Hepatocyte (in vitro differentiated cells): ENCODE measurements at regions not wholly inside any gene's neighbourhood (a gene's known extent, or its start where the extent isn't known, plus 50 kb on each side); places are given as distances from the start of the nearest gene placed in this dataset.

ENCODE experiments used
- EZH2 ChIP-seq: fragments of 200-600 bp; sonication (generic); IDR thresholded peaks from 2 replicates; pipeline ENCODE4 v1.6.1; 2016; ENCODE audit warnings: antibody characterized with exemption, mild to moderate bottlenecking, borderline replicate concordance
- EZH2phosphoT487 ChIP-seq: fragments of 200-600 bp; sonication (generic); IDR thresholded peaks from one replicate; pipeline ENCODE4 v1.6.1; 2018; ENCODE audit warnings: antibody characterized with exemption, mild to moderate bottlenecking, low read depth, moderate library complexity; ENCODE audit not compliant: unreplicated experiment, severe bottlenecking
- TF ChIP-seq, protein P1 (sequence below): fragments of 200-600 bp; sonication (generic); IDR thresholded peaks from 2 replicates; pipeline ENCODE4 v1.5.1; 2016; ENCODE audit warnings: antibody characterized with exemption, mild to moderate bottlenecking; ENCODE audit not compliant: poor library complexity

DNA sequence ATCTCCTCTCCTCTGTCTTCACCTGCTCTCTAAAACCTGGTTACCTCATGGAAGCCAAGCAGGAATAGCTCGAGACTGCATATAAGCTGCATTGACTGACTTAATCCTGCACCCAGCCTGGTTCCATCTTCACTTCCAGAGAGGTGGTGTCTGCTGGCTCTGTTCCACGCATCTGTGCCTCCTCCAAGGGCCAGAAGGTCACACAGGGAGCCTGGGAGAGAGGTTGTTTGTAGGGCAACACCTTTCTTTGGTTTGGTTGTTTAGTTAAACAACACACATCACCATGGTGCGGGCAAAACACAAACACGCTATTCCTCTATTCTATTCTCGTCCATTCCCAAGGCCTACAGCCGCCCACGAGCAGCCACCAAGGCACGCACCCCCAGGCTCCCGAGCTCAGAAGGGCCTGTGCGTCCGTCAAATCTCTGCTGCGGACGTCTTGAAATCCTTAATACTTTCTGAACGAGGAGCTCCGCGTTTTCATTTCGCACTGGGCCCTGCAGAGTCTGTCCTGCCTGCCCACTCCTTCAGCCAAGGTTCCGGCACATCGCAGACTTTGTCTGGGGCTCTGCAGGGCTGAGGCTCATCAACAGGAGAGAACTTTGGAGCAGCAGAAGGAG lies 116.2 kb downstream of the RIPK4 start:
- TF ChIP-seq EZH2 (no peak), EZH2phosphoT487 (no peak)
- TF ChIP-seq, protein P1, sequence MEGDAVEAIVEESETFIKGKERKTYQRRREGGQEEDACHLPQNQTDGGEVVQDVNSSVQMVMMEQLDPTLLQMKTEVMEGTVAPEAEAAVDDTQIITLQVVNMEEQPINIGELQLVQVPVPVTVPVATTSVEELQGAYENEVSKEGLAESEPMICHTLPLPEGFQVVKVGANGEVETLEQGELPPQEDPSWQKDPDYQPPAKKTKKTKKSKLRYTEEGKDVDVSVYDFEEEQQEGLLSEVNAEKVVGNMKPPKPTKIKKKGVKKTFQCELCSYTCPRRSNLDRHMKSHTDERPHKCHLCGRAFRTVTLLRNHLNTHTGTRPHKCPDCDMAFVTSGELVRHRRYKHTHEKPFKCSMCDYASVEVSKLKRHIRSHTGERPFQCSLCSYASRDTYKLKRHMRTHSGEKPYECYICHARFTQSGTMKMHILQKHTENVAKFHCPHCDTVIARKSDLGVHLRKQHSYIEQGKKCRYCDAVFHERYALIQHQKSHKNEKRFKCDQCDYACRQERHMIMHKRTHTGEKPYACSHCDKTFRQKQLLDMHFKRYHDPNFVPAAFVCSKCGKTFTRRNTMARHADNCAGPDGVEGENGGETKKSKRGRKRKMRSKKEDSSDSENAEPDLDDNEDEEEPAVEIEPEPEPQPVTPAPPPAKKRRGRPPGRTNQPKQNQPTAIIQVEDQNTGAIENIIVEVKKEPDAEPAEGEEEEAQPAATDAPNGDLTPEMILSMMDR: no peak
